GM12878 (cell line): ENCODE measurements at regions not wholly inside any gene's neighbourhood (a gene's known extent, or its start where the extent isn't known, plus 50 kb on each side); places are given as distances from the start of the nearest gene placed in this dataset.

Experiments
- ATAC-seq: fragments of 200-7000 bp; cut with Tn5 transposase; 3 replicates; pipeline ENCODE4 v1.9.1; 2020; ENCODE audit warnings: mild to moderate bottlenecking, moderate library complexity
- BruUV-seq: library from RNA; stranded (reverse); fragments of 400-500 nt; replicated peaks from 2 replicates; lab custom pipeline; 2021; lab: Mats Ljungman, UMichigan
- CTCF ChIA-PET: fragments of 300-600 bp; sonication (Branson Sonifier 250); formaldehyde crosslinking; extraction: SDS; loops from one replicate; lab custom pipeline; 2021; ENCODE audit warnings: inconsistent platforms; lab: Yijun Ruan, JAX
- POLR2A ChIA-PET: fragments of 350-600 bp; formaldehyde crosslinking; extraction: SDS; loops from one replicate; lab custom pipeline; 2021; ENCODE audit warnings: inconsistent platforms; lab: Charles Lee
- RAD21 ChIA-PET: fragments of 300-600 bp; sonication (Branson Sonifier 250); formaldehyde crosslinking; loops from one replicate; lab custom pipeline; 2023; ENCODE audit warnings: antibody characterized with exemption; ENCODE audit not compliant: unreplicated experiment; lab: Charles Lee
- SMC1A ChIA-PET: fragments of 300-600 bp; sonication (Branson Sonifier 250); formaldehyde crosslinking; loops from one replicate; lab custom pipeline; 2023; ENCODE audit not compliant: unreplicated experiment, uncharacterized antibody; lab: Charles Lee
- DNase-seq: peaks from one replicate; pipeline ENCODE4 v3.0.0-alpha.2; 2011; ENCODE audit warnings: low read depth, low spot score
- FAIRE-seq: peaks from 3 replicates; lab custom pipeline; 2011; peaks lifted over from hg19 to GRCh38; lab: Jason Lieb, UNC
- H2AFZ ChIP-seq: 2 replicates; pipeline ENCODE4 v1.6.0; 2011; ENCODE audit warnings: low read depth, low read length, control low read depth; ENCODE audit not compliant: control insufficient read depth
- H3K27ac ChIP-seq: 2 replicates; pipeline ENCODE4 v1.5.1; 2011; ENCODE audit warnings: control low read depth; ENCODE audit not compliant: control insufficient read depth, insufficient read depth
- H3K27me3 ChIP-seq, 2 experiments: replicated peaks in 1 of 2; 2 replicates each; pipeline versions ENCODE4 v1.6.0 to v1.6.1; 2011; ENCODE audit warnings: low read length in 1 of 2; ENCODE audit not compliant: control insufficient read depth in 2 of 2, insufficient read depth in 2 of 2
- H3K36me3 ChIP-seq, 2 experiments: 2 replicates each; pipeline ENCODE4 v1.5.1; 2011; ENCODE audit warnings: low read length in 1 of 2; ENCODE audit not compliant: control insufficient read depth in 2 of 2, insufficient read depth in 2 of 2
- H3K4me1 ChIP-seq: 2 replicates; pipeline ENCODE4 v1.6.1; 2011; ENCODE audit warnings: mild to moderate bottlenecking, low read length, moderate library complexity, mixed read lengths; ENCODE audit not compliant: control insufficient read depth, insufficient read depth
- H3K4me2 ChIP-seq: 2 replicates; pipeline ENCODE4 v1.6.0; 2011; ENCODE audit warnings: control low read depth; ENCODE audit not compliant: control insufficient read depth, insufficient read depth
- H3K4me3 ChIP-seq: fragments of 200-600 bp; sonication (generic); 2 replicates; pipeline ENCODE4 v1.5.1; 2016
- H3K79me2 ChIP-seq: 2 replicates; pipeline ENCODE4 v1.6.0; 2011; ENCODE audit warnings: low read length; ENCODE audit not compliant: control insufficient read depth, insufficient read depth
- H3K9ac ChIP-seq: 2 replicates; pipeline ENCODE4 v1.8.0; 2011; ENCODE audit warnings: low read length, control low read depth, mixed read lengths; ENCODE audit not compliant: control insufficient read depth, insufficient read depth
- H3K9me3 ChIP-seq: replicated peaks from 3 replicates; pipeline ENCODE4 v1.5.1; 2011; ENCODE audit warnings: mild to moderate bottlenecking, low read length; ENCODE audit not compliant: control insufficient read depth, insufficient read depth
- H4K20me1 ChIP-seq: 2 replicates; pipeline ENCODE4 v1.6.0; 2011; ENCODE audit not compliant: control insufficient read depth, insufficient read depth
- ATF7 ChIP-seq: fragments of 450-650 bp; IDR thresholded peaks from 2 replicates; pipeline ENCODE4 v1.6.1; 2016; ENCODE audit warnings: low read depth, mild to moderate bottlenecking
- BACH1 ChIP-seq: fragments of 450-650 bp; IDR thresholded peaks from 2 replicates; pipeline ENCODE4 v1.6.1; 2017; ENCODE audit warnings: mild to moderate bottlenecking, borderline replicate concordance
- BRCA1 ChIP-seq: IDR thresholded peaks from 2 replicates; pipeline ENCODE4 v1.6.1; 2011; ENCODE audit warnings: low read depth, low read length, improper control_type of control experiment
- CHD1 ChIP-seq: IDR thresholded peaks from 2 replicates; pipeline ENCODE4 v1.6.1; 2012; ENCODE audit warnings: low read depth, low read length, improper control_type of control experiment
- IKZF2 ChIP-seq, 2 experiments: fragments of 450-650 bp; IDR thresholded peaks; 2 replicates each; pipeline ENCODE4 v1.6.1; 2017; ENCODE audit warnings: mild to moderate bottlenecking in 2 of 2, moderate library complexity in 2 of 2
- KDM1A ChIP-seq: fragments of 200-600 bp; sonication (generic); IDR thresholded peaks from 2 replicates; pipeline ENCODE4 v1.6.1; 2016; ENCODE audit warnings: borderline replicate concordance
- SMAD5 ChIP-seq: IDR thresholded peaks from 2 replicates; pipeline ENCODE4 v1.6.1; 2016; ENCODE audit warnings: antibody characterized with exemption, low read depth
- TCF12 ChIP-seq: IDR thresholded peaks from 2 replicates; pipeline ENCODE4 v1.6.1; 2011; ENCODE audit warnings: low read depth, mild to moderate bottlenecking, low read length
- ZBED1 ChIP-seq: IDR thresholded peaks from 2 replicates; pipeline ENCODE4 v1.6.1; 2016; ENCODE audit warnings: borderline replicate concordance
- ZNF622 ChIP-seq: fragments of 450-650 bp; IDR thresholded peaks from 2 replicates; pipeline ENCODE4 v1.6.1; 2017; ENCODE audit warnings: mild to moderate bottlenecking, inconsistent platforms
- WGBS: methylation state at CpG from one replicate; pipeline ENCODE4 v1.1.6; 2016; ENCODE audit warnings: low lambda C conversion rate; ENCODE audit not compliant: insufficient replicate concordance, insufficient coverage; ENCODE audit errors: missing lambda C conversion rate; 5-methylcytosine and 5-hydroxymethylcytosine counted together
- in situ Hi-C: fragments of 300-500 bp; cut with MboI; formaldehyde crosslinking; loops from 9 replicates; pipeline ENCODE4 v1.14.3; 2018; ENCODE audit warnings: mixed read lengths
- intact Hi-C: fragments of 100-400 bp; cut with micrococcal nuclease; formaldehyde crosslinking; loops from one replicate; pipeline ENCODE4 v1.14.2; 2022; ENCODE audit not compliant: unreplicated experiment
- TF ChIP-seq, protein P1 (sequence below): fragments of 450-650 bp; IDR thresholded peaks from 2 replicates; pipeline ENCODE4 v1.6.1; 2018; ENCODE audit warnings: borderline replicate concordance, mild to moderate bottlenecking; ENCODE audit not compliant: partially characterized antibody
- TF ChIP-seq, protein P2 (sequence below): IDR thresholded peaks from 2 replicates; pipeline ENCODE4 v1.6.1; 2012; ENCODE audit warnings: low read length, inconsistent platforms
- TF ChIP-seq, protein P3 (sequence below): fragments of 450-650 bp; IDR thresholded peaks from 2 replicates; pipeline ENCODE4 v1.6.1; 2016; ENCODE audit warnings: mild to moderate bottlenecking

DNA sequence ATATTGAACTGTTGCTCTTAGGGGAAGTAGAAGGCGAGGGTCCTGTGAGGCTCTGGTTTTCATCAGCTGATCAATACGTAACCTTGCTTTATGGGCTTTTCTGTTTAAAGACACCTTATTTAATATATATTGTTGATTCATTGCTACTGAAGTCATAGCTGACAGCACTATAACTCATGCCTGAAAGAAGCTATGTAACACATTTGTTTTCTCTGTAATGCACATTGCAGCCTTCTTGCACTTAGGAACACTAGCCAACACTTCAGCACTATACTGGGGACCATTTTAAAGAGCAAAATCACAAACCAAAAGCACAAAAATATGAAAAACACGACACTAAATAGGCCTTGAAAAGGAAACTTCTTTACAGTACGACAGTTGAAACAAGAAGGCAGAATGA lies 135.7 kb downstream of the TTC6 start:
- intact Hi-C loops: no loop called here
- Histone ChIP-seq H2AFZ (no peak overlapping the region), H4K20me1 (no peaks in the 10 kb centered on the region), H3K27ac (no peak overlapping the region), H3K36me3 (no peaks in the 10 kb centered on the region), H3K4me3 (no peak overlapping the region), H3K9ac (no peak overlapping the region), H3K9me3 (no peaks in the 10 kb centered on the region), H3K79me2 (no peaks in the 10 kb centered on the region), H3K4me1 (no peaks in the 10 kb centered on the region), H3K4me2 (no peak overlapping the region), H3K27me3 (no peaks in the 10 kb centered on the region)
- POLR2A ChIA-PET: no interaction called here
- RAD21 ChIA-PET: no interaction called here
- WGBS: 22% methylated on average over 4 of the region's 4 CpGs
- no peak for ATAC-seq
- CTCF ChIA-PET: no interaction called here
- no peak for FAIRE-seq
- SMC1A ChIA-PET: no interaction called here
- no peak for DNase-seq
- TF ChIP-seq, protein P1, sequence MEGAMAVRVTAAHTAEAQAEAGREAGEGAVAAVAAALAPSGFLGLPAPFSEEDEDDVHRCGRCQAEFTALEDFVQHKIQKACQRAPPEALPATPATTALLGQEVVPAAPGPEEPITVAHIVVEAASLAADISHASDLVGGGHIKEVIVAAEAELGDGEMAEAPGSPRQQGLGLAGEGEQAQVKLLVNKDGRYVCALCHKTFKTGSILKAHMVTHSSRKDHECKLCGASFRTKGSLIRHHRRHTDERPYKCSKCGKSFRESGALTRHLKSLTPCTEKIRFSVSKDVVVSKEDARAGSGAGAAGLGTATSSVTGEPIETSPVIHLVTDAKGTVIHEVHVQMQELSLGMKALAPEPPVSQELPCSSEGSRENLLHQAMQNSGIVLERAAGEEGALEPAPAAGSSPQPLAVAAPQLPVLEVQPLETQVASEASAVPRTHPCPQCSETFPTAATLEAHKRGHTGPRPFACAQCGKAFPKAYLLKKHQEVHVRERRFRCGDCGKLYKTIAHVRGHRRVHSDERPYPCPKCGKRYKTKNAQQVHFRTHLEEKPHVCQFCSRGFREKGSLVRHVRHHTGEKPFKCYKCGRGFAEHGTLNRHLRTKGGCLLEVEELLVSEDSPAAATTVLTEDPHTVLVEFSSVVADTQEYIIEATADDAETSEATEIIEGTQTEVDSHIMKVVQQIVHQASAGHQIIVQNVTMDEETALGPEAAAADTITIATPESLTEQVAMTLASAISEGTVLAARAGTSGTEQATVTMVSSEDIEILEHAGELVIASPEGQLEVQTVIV: no peak
- in situ Hi-C loops: no loop called here
- BruUV-seq: no TSS peak

DNA sequence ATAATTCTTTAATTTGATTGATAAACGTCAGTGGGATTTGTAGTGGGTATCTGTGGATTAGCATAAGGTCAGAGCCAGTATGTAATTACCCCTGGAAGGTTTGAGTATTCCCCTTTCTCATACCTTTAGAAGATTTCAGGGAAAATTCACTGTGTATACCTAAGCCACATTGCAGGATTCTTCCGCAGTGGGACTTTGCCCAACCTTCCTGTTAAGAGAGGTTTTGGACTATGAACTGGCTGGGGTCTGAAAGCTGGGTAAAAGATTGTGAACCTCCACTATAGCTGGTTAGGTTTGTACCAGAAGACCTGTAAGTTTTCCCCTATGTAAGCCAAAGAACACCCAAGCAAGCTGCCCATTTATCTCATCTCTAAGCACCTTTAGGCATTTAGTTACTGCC lies 150.2 kb downstream of the TTC6 start:
- Histone ChIP-seq H3K79me2 (no peaks in the 10 kb centered on the region), H4K20me1 (no peaks in the 10 kb centered on the region), H3K9me3 (no peaks in the 10 kb centered on the region), H3K4me2 (no peak overlapping the region), H2AFZ (no peak overlapping the region), H3K27me3 (no peaks in the 10 kb centered on the region)
- intact Hi-C loops: no loop called here
- 25% methylated on average over 2 of the region's 2 CpGs for WGBS
- TF ChIP-seq IKZF2 (IDR thresholded peaks at IDR 0.05): no peak
- TF ChIP-seq BACH1: no peak
- no peak for TF ChIP-seq KDM1A
- no peak for TF ChIP-seq ZBED1
- no peak for TF ChIP-seq BRCA1
- TF ChIP-seq ZNF622: no peak
- TF ChIP-seq SMAD5: no peak
- no peak for TF ChIP-seq CHD1
- no peak for TF ChIP-seq ATF7
- TF ChIP-seq, protein P2, sequence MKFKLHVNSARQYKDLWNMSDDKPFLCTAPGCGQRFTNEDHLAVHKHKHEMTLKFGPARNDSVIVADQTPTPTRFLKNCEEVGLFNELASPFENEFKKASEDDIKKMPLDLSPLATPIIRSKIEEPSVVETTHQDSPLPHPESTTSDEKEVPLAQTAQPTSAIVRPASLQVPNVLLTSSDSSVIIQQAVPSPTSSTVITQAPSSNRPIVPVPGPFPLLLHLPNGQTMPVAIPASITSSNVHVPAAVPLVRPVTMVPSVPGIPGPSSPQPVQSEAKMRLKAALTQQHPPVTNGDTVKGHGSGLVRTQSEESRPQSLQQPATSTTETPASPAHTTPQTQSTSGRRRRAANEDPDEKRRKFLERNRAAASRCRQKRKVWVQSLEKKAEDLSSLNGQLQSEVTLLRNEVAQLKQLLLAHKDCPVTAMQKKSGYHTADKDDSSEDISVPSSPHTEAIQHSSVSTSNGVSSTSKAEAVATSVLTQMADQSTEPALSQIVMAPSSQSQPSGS: no peak
- TF ChIP-seq, protein P3, sequence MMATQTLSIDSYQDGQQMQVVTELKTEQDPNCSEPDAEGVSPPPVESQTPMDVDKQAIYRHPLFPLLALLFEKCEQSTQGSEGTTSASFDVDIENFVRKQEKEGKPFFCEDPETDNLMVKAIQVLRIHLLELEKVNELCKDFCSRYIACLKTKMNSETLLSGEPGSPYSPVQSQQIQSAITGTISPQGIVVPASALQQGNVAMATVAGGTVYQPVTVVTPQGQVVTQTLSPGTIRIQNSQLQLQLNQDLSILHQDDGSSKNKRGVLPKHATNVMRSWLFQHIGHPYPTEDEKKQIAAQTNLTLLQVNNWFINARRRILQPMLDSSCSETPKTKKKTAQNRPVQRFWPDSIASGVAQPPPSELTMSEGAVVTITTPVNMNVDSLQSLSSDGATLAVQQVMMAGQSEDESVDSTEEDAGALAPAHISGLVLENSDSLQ: no peak
- no peak for TF ChIP-seq TCF12
- TF ChIP-seq, all 136 proteins: peak for 0
- no peak overlapping the region for H3K27ac ChIP-seq
- ChIA-PET CTCF (no interaction called here), POLR2A (no interaction called here), SMC1A (no interaction called here), RAD21 (no interaction called here)
- no peak overlapping the region for H3K4me3 ChIP-seq
- DNase-seq (no peak), FAIRE-seq (no peak), ATAC-seq (no peak)
- in situ Hi-C loops: no loop called here
- BruUV-seq: no TSS peak
- no peaks in the 10 kb centered on the region for H3K4me1 ChIP-seq
- no peaks in the 10 kb centered on the region for H3K36me3 ChIP-seq
- no peak overlapping the region for H3K9ac ChIP-seq
